ENCODE measurements at regions not wholly inside any gene's neighbourhood (a gene's known extent, or its start where the extent isn't known, plus 50 kb on each side); places are given as distances from the start of the nearest gene placed in this dataset. TPM values are rescaled to one million over a fixed set of nuclear protein-coding genes. Genes with fewer than 3 reads are reported as not detected.

DNA sequence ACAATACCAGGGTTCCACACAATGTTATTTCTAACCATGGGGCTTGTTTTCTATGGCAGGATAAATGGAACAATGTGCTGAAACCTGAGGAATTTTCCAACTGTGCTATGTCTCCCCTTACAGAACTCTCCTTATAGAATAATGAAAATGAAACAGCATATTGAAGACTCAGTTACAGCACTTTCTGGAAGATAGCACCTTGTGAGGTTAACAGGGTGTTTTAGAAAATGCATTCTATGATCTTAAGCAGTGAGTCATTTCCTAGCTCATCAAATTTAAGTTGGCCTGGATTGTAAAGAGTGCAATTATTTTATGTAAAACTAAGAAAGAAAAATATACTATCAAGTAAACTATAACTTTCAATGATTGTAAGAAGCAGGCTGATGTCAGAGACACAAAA lies 60.1 kb upstream of the CNTN1 start:
- H3K4me3 ChIP-seq (ENCODE audit: low read depth, low read length): no peak overlapping the region
- CTCF ChIA-PET: no interaction called here

GRCh38 chr12:40632933-40633332 lies 59.3 kb upstream of the CNTN1 start:
- no peak for DNase-seq (ENCODE audit: low read depth, low spot score)
- Histone ChIP-seq H3K27ac (ENCODE audit: low read depth, low read length) (no peak overlapping the region), H3K9me3 (ENCODE audit: control insufficient read depth, insufficient read depth, low read length) (no peaks in the 10 kb centered on the region; the same call in 1 of the 2 replicates), H3K27me3 (ENCODE audit: control insufficient read depth, insufficient read depth, low read length) (no peaks in the 10 kb centered on the region), H3K4me3 (ENCODE audit: low read depth, low read length) (no peak overlapping the region)
- CTCF ChIA-PET: no interaction called here
- TF ChIP-seq, protein P1, sequence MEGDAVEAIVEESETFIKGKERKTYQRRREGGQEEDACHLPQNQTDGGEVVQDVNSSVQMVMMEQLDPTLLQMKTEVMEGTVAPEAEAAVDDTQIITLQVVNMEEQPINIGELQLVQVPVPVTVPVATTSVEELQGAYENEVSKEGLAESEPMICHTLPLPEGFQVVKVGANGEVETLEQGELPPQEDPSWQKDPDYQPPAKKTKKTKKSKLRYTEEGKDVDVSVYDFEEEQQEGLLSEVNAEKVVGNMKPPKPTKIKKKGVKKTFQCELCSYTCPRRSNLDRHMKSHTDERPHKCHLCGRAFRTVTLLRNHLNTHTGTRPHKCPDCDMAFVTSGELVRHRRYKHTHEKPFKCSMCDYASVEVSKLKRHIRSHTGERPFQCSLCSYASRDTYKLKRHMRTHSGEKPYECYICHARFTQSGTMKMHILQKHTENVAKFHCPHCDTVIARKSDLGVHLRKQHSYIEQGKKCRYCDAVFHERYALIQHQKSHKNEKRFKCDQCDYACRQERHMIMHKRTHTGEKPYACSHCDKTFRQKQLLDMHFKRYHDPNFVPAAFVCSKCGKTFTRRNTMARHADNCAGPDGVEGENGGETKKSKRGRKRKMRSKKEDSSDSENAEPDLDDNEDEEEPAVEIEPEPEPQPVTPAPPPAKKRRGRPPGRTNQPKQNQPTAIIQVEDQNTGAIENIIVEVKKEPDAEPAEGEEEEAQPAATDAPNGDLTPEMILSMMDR (IDR thresholded peaks at IDR 0.05; ENCODE audit: low read depth, low read length): no peak
- POLR2A ChIA-PET: no interaction called here

More for the DNA sequence above, 60.1 kb upstream of the CNTN1 start:
- no peak for DNase-seq (ENCODE audit: low read depth, low spot score)
- TF ChIP-seq, protein P1 (IDR thresholded peaks at IDR 0.05; ENCODE audit: low read depth, low read length): no peak
- H3K9me3 ChIP-seq (ENCODE audit: control insufficient read depth, insufficient read depth, low read length): no peaks in the 10 kb centered on the region; the same call in 1 of the 2 replicates
- H3K27ac ChIP-seq (ENCODE audit: low read depth, low read length): no peak overlapping the region
- POLR2A ChIA-PET: no interaction called here
- H3K27me3 ChIP-seq (ENCODE audit: control insufficient read depth, insufficient read depth, low read length): no peaks in the 10 kb centered on the region

- Histone ChIP-seq H3K9me3 (ENCODE audit: control insufficient read depth, insufficient read depth, low read length) (no peaks in the 10 kb centered on the region; the same call in 1 of the 2 replicates), H3K27ac (ENCODE audit: low read depth, low read length) (no peak overlapping the region), H3K4me3 (ENCODE audit: low read depth, low read length) (no peak overlapping the region), H3K27me3 (ENCODE audit: control insufficient read depth, insufficient read depth, low read length) (no peaks in the 10 kb centered on the region)
- DNase-seq (ENCODE audit: low read depth, low spot score): no peak
- ChIA-PET CTCF (no interaction called here), POLR2A (no interaction called here)
- TF ChIP-seq, protein P1 (IDR thresholded peaks at IDR 0.05; ENCODE audit: low read depth, low read length): no peak
These were observed 57.6 kb upstream of the CNTN1 start for GRCh38 chr12:40634517-40635131.

GRCh38 chr12:40635141-40635731 lies 57.0 kb upstream of the CNTN1 start:
- no peaks in the 10 kb centered on the region; the same call in 1 of the 2 replicates for H3K9me3 ChIP-seq (ENCODE audit: control insufficient read depth, insufficient read depth, low read length)
- ChIA-PET CTCF (no interaction called here), POLR2A (no interaction called here)
- H3K27me3 ChIP-seq (ENCODE audit: control insufficient read depth, insufficient read depth, low read length): no peaks in the 10 kb centered on the region
- TF ChIP-seq, protein P1 (IDR thresholded peaks at IDR 0.05; ENCODE audit: low read depth, low read length): no peak
- H3K4me3 ChIP-seq (ENCODE audit: low read depth, low read length): no peak overlapping the region
- DNase-seq (ENCODE audit: low read depth, low spot score): no peak
- no peak overlapping the region for H3K27ac ChIP-seq (ENCODE audit: low read depth, low read length)

Small RNAs in the stretch of these regions (small RNA-seq; reads per million reads assigned to genes)
- not detected for gene RNU6-713P (ENCODE audit: insufficient read length, low read depth)
